CD14-positive monocyte (primary cell): ENCODE measurements at regions not wholly inside any gene's neighbourhood (a gene's known extent, or its start where the extent isn't known, plus 50 kb on each side); places are given as distances from the start of the nearest gene placed in this dataset.

Experiments
- DNase-seq, 3 donors: peaks; one replicate each; pipeline ENCODE4 v3.0.0-alpha.2; 2011 to 2022
- H2AFZ ChIP-seq: 2 replicates; pipeline ENCODE4 v1.6.0; 2012; ENCODE audit warnings: mild to moderate bottlenecking, low read depth, low read length, inconsistent platforms; ENCODE audit not compliant: insufficient read depth, poor library complexity, severe bottlenecking
- H3K27ac ChIP-seq, 2 donors: 1 replicate in 1 of 2; 2 replicates in 1 of 2; pipeline ENCODE4 v1.5.1; 2012 to 2013; ENCODE audit warnings: low read length in 2 of 2, control low read depth in 1 of 2, inconsistent platforms in 1 of 2, low read depth in 1 of 2, mild to moderate bottlenecking in 1 of 2
- H3K27me3 ChIP-seq, 2 donors: one replicate each; pipeline versions ENCODE4 v1.6.0 to v1.6.1; 2011 to 2013; ENCODE audit warnings: low read length in 2 of 2; ENCODE audit not compliant: control insufficient read depth in 2 of 2, insufficient read depth in 2 of 2
- H3K36me3 ChIP-seq, 2 donors: replicated peaks in 1 of 2; 1 replicate in 1 of 2; 2 replicates in 1 of 2; pipeline versions ENCODE4 v1.5.1 to v1.6.1; 2012 to 2013; ENCODE audit warnings: low read length in 2 of 2, control low read depth in 1 of 2, inconsistent platforms in 1 of 2, mild to moderate bottlenecking in 1 of 2; ENCODE audit not compliant: insufficient read depth in 2 of 2, control insufficient read depth in 1 of 2
- H3K4me1 ChIP-seq, 2 donors: 1 replicate in 1 of 2; 2 replicates in 1 of 2; pipeline versions ENCODE4 v1.5.1 to v1.6.1; 2012 to 2013; ENCODE audit warnings: low read length in 2 of 2, control low read depth in 1 of 2, inconsistent platforms in 1 of 2, mild to moderate bottlenecking in 1 of 2, moderate library complexity in 1 of 2; ENCODE audit not compliant: insufficient read depth in 2 of 2, control insufficient read depth in 1 of 2
- H3K4me2 ChIP-seq: replicated peaks from 2 replicates; pipeline ENCODE3; 2012; ENCODE audit warnings: low read length, moderate library complexity, mild to moderate bottlenecking; ENCODE audit not compliant: poor library complexity, severe bottlenecking; ENCODE audit errors: extremely low read depth
- H3K4me3 ChIP-seq, 3 experiments: fragments of 200-600 bp in 1 of 3; sonication (generic) in 1 of 3; replicated peaks in 1 of 3; 1 replicate in 2 of 3; 2 replicates in 1 of 3; pipeline ENCODE4 v1.5.1; 2011 to 2013; ENCODE audit warnings: low read length in 3 of 3, mild to moderate bottlenecking in 3 of 3, control low read depth in 2 of 3, low read depth in 2 of 3, inconsistent platforms in 1 of 3, moderate library complexity in 1 of 3
- H3K79me2 ChIP-seq: 2 replicates; pipeline ENCODE4 v1.6.0; 2012; ENCODE audit warnings: mild to moderate bottlenecking, control low read depth, inconsistent platforms, low read length, moderate library complexity; ENCODE audit not compliant: insufficient read depth
- H3K9ac ChIP-seq: 2 replicates; pipeline ENCODE4 v1.6.0; 2017; ENCODE audit warnings: low read length, mild to moderate bottlenecking; ENCODE audit not compliant: insufficient read depth, poor library complexity, severe bottlenecking
- H3K9me3 ChIP-seq, 2 donors: replicated peaks in 1 of 2; 1 replicate in 1 of 2; 2 replicates in 1 of 2; pipeline versions ENCODE4 v1.5.1 to v1.6.1; 2012 to 2013; ENCODE audit warnings: low read length in 2 of 2, control low read depth in 1 of 2; ENCODE audit not compliant: control insufficient read depth in 1 of 2, insufficient read depth in 1 of 2
- H4K20me1 ChIP-seq: 2 replicates; pipeline ENCODE4 v1.6.0; 2012; ENCODE audit warnings: mild to moderate bottlenecking, low read length, control low read depth, moderate library complexity; ENCODE audit not compliant: insufficient read depth
- H3K27ac Mint-ChIP-seq, 7 donors: one replicate each; pipeline ENCODE4 v1.8.0; 2020; ENCODE audit warnings: mild to moderate bottlenecking in 7 of 7, mixed read lengths in 7 of 7, moderate library complexity in 6 of 7, inconsistent platforms in 2 of 7
- H3K27me3 Mint-ChIP-seq, 3 donors: one replicate each; pipeline ENCODE4 v1.8.0; 2021 to 2022; ENCODE audit warnings: low read depth in 3 of 3, mild to moderate bottlenecking in 3 of 3, mixed read lengths in 3 of 3, moderate library complexity in 3 of 3, inconsistent platforms in 1 of 3
- H3K36me3 Mint-ChIP-seq, 2 donors: one replicate each; pipeline ENCODE4 v1.8.0; 2020; ENCODE audit warnings: mixed read lengths in 2 of 2, inconsistent platforms in 1 of 2, mild to moderate bottlenecking in 1 of 2
- H3K4me1 Mint-ChIP-seq: one replicate; pipeline ENCODE4 v1.8.0; 2020; ENCODE audit warnings: mild to moderate bottlenecking, mixed read lengths
- H3K4me3 Mint-ChIP-seq, 2 donors: one replicate each; pipeline ENCODE4 v1.8.0; 2020; ENCODE audit warnings: mild to moderate bottlenecking in 2 of 2, mixed read lengths in 2 of 2, moderate library complexity in 1 of 2
- H3K9me3 Mint-ChIP-seq, 7 donors: one replicate each; pipeline ENCODE4 v1.8.0; 2020 to 2022; ENCODE audit warnings: mixed read lengths in 7 of 7, mild to moderate bottlenecking in 6 of 7, moderate library complexity in 6 of 7, inconsistent platforms in 2 of 7
- CTCF ChIP-seq: fragments of 200-600 bp; IDR thresholded peaks from one replicate; pipeline ENCODE4 v1.8.0; 2022; ENCODE audit warnings: antibody characterized with exemption, mild to moderate bottlenecking
- whole genome bisulfite sequencing: methylation state at CpG from one replicate; pipeline ENCODE4 v1.1.5; 2013; ENCODE audit warnings: missing lambda C conversion rate; ENCODE audit not compliant: insufficient coverage; 5-methylcytosine and 5-hydroxymethylcytosine counted together
- intact Hi-C, 2 donors: fragments of 100-400 bp; cut with micrococcal nuclease; formaldehyde crosslinking; loops; one replicate each; pipeline versions ENCODE4 v1.15.0 to v1.15.1; 2023

- 88% methylated on average over 2 of the region's 2 CpGs for WGBS
- Histone ChIP-seq H3K4me2 (no peak overlapping the region), H3K36me3 (no peaks in the 10 kb centered on the region), H3K79me2 (no peaks in the 10 kb centered on the region), H3K27ac (no peak overlapping the region), H3K27me3 (no peaks in the 10 kb centered on the region), H3K4me3 (no peak overlapping the region), H3K4me1 (no peaks in the 10 kb centered on the region), H2AFZ (no peak overlapping the region), H4K20me1 (no peaks in the 10 kb centered on the region), H3K9me3 (peaks cover 0 to 4% of the 10 kb centered on the region in 2 donors), H3K9ac (no peak overlapping the region)
- DNase-seq: no peak
- Mint-ChIP-seq H3K4me1 (peaks cover 8% of the 10 kb centered on the region), H3K9me3 (peaks cover 4 to 9% (median 5%) of the 10 kb centered on the region in 7 donors), H3K36me3 (no peaks in the 10 kb centered on the region), H3K27ac (no peak overlapping the region), H3K27me3 (peaks cover 3 to 6% (median 3%) of the 10 kb centered on the region in 3 donors), H3K4me3 (no peak overlapping the region)
- TF ChIP-seq CTCF: no peak
- intact Hi-C loops: no loop called here
Observed at GRCh38 chr14:95391331-95391730, 71.6 kb upstream of the CLMN start.

GRCh38 chr14:95389471-95390011 lies 69.8 kb upstream of the CLMN start:
- intact Hi-C loops: no loop called here
- Mint-ChIP-seq H3K27ac (no peak overlapping the region), H3K36me3 (no peaks in the 10 kb centered on the region), H3K9me3 (peaks cover 4 to 9% (median 5%) of the 10 kb centered on the region in 7 donors), H3K4me1 (peaks cover 3% of the 10 kb centered on the region), H3K27me3 (peaks cover 3 to 6% (median 5%) of the 10 kb centered on the region in 3 donors), H3K4me3 (no peak overlapping the region)
- Histone ChIP-seq H2AFZ (no peak overlapping the region), H3K4me2 (no peak overlapping the region), H3K9me3 (peaks cover 0 to 4% of the 10 kb centered on the region in 2 donors), H4K20me1 (no peaks in the 10 kb centered on the region), H3K79me2 (no peaks in the 10 kb centered on the region), H3K9ac (no peak overlapping the region), H3K27me3 (no peaks in the 10 kb centered on the region), H3K36me3 (no peaks in the 10 kb centered on the region), H3K4me1 (no peaks in the 10 kb centered on the region), H3K4me3 (no peak overlapping the region), H3K27ac (no peak overlapping the region)
- 94% methylated on average over 9 of the region's 9 CpGs for WGBS
- no peak for TF ChIP-seq CTCF
- no peak for DNase-seq
